HG03025 (cell line): ENCODE measurements at regions not wholly inside any gene's neighbourhood (a gene's known extent, or its start where the extent isn't known, plus 50 kb on each side); places are given as distances from the start of the nearest gene placed in this dataset.

ENCODE experiments used
- ATAC-seq: cut with Tn5 transposase; IDR thresholded peaks from one replicate; pipeline ENCODE4 v1.9.1; 2021; ENCODE audit warnings: mild to moderate bottlenecking, moderate library complexity; ENCODE audit not compliant: unreplicated experiment, low FRiP score

GRCh38 chr2:71896385-71897136, 251.1 kb downstream of the CYP26B1 start:
- no peak for ATAC-seq

- no peak for ATAC-seq
Measured at GRCh38 chr2:71895320-71896161, 252.1 kb downstream of the CYP26B1 start.

DNA sequence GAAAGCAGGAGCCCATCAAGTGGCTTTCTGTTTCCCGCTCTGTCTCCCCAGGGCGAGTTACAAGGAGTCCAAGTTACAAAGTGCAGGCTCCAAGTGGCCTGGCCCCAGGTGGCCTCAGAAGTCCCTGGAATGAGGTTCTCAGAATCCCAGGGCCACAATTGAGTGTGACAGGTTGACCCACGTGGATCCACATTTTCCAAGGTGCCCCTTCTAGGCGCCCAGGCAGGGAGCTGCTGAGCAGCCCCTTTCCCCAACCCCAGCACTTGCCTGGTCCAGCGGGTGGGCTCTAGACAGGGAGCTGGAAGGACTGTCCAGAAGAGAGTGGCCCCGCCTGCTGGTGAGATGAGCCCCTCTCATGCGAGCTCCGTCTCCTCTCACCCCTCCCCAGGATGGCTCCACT, 253.4 kb downstream of the CYP26B1 start:
- no peak for ATAC-seq

GRCh38 chr2:71893646-71894045, 254.0 kb downstream of the CYP26B1 start:
- ATAC-seq: no peak

DNA sequence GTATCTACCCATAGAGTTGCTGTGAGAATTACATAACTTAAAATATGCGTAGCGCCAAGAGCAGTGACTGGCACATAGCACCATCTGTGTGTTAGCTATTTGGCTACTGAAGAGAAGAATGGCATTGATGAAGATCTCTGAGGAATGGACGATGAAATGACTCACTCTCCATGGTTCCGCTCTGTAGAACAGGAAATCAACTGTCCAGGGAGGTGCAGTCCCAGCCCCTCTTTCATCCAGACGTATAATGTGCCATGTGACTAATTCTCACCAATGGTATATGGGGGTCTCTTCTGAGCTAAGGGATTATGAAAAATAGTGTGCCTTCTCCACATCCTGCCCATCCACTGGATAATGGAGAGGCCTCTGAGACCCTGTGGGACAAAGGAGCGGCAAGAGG, 254.8 kb downstream of the CYP26B1 start:
- ATAC-seq: no peak

- ATAC-seq: no peak
Measured at GRCh38 chr2:71892423-71892730, 255.3 kb downstream of the CYP26B1 start.

DNA sequence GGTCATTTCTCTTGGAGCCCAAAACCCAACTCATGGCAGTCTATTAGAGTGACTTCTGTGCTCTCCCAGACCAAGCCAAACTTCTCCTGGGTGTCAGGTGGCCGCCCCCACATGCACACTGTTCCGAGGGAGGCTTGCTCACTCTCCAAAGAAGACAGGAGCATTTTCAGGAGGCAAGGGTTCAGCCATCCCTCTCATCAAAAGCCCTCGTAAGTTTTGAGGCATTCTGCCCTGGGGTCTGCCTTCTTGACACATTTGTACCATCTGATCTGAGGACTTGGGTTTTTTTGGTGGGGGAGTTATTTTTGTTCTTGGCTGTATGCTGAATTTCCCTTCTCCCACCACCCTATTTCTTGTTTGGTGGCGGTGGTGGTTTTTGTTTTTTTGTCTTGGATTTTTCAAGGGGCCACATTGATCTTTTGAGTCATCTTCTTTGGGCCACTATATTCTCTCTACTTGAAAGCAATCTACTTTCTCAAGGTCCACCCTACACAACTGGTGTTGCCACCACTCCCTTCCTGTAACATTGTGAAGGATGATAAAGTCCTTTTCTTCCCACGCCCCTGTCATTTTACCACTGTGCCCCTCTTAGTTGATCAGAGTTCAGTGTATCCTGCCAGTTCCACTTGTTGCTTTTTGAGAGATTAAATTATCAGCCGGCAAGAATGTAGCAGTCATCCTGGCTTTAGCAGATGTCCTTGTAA, 255.8 kb downstream of the CYP26B1 start:
- no peak for ATAC-seq

DNA sequence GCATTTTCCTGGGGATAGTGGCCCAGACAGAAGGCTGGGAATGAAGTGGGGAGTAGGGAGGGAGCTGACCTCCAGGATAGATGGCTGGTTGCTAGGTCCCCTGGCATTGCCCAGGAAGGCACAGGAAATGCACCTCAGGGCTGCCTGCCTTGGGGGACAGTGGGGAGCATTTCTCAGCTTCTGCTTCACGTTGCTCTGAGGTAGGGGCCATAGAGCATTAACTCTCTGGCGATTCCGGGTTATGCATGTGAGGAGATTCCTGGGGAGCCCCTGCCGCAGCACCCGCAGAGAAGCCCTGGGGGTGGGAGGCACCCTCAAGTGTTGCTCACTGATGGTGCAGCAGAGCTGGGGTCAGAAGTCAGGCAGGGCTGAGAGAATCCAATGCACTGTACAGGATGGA, 256.5 kb downstream of the CYP26B1 start:
- no peak for ATAC-seq

DNA sequence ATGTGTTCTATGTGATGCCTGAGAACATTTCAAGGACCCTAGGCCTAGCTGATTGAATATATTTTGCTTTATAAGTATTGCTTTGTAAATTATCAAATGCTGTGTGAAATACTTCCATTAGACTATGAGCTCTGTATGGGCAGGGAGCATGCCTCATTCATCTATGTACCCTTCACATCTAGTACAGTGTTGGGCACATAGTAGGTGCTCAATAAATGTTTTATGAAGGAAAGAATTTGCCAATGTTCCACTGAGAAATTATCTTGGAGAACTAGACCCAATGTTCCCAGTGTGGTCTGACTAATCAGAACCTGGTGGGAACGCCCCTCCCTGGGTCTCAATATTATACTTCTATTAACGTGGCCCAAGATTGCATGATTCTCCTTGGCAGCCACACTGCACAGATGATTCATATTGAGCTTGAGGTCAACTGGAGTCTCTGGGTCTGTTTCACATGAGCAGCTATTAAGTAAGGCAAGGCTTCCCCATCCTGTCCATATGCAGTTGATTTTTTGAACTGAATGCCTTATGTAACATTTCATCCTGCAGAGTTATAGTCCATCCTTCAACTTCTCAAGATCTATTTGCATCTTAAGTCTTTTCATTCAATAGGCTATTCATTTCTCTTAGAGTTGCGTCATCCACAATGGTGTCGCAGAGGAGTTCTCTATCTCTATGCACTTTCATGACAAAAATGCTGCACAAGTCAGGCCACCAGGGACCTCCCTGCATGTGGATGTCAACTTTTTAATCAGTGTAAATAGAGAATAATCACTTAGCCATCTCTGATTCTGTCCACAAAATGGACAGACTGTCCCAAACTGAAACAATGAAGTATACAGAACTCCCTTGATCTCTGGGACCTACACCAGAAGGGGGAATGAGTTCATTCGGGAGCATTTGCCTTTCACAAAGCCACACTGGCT, 257.6 kb downstream of the CYP26B1 start:
- ATAC-seq: no peak

GRCh38 chr2:71888751-71889445, 258.8 kb downstream of the CYP26B1 start:
- ATAC-seq: no peak

- ATAC-seq: no peak
Measured at GRCh38 chr2:71887196-71887595, 260.5 kb downstream of the CYP26B1 start.

DNA sequence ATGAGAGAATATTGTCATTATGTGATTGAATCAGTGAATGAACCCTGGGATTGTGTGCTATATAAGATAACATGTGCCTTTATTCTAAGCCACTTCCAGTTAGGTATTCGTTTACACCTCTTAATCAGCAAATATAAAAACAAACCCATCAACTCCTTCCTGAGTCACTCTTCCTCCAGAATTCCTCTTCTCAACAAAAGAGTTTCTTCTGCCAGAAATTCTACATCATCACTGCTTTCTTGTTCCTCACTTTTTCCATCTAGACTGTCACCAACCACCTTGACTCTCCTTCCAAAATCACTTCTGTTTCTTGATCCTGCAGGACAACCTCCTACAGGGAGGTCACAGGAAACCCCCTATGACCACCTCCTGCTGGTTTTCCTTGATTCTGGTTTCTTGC, 261.4 kb downstream of the CYP26B1 start:
- no peak for ATAC-seq

DNA sequence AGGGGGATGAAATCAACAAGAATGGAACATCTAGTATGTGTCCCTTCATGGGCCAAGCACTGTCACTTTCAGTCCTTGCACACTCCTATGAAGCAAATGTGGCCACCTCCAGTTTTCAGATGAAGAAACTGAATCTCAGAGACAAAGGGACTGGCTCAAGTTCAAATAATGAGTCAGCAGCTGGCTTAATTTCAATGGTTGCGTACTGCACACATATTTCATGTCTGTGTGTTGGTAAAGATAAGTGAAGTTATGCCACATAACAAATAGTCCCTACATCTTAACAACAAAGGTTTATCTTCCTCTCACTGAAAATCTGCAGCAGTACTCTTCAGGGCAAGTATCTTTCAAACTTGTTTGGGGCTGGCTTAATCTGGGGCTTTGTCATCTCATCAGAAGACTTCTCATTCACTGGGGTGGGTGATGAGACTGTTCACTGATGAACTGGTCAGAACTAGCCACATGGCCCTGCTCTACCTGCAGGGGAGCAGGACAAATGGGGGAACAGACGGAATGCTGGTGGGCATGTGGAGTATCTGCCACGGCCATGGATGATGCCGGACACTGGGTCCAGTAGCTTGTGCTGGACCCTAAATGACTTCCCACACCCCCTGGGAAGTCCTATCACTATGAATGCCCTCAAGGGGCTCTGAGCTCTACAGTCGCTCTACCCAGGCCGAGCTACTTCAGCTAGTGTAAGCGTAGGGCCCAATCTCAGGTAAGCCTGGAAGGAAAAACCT, 263.2 kb downstream of the CYP26B1 start:
- ATAC-seq: no peak

DNA sequence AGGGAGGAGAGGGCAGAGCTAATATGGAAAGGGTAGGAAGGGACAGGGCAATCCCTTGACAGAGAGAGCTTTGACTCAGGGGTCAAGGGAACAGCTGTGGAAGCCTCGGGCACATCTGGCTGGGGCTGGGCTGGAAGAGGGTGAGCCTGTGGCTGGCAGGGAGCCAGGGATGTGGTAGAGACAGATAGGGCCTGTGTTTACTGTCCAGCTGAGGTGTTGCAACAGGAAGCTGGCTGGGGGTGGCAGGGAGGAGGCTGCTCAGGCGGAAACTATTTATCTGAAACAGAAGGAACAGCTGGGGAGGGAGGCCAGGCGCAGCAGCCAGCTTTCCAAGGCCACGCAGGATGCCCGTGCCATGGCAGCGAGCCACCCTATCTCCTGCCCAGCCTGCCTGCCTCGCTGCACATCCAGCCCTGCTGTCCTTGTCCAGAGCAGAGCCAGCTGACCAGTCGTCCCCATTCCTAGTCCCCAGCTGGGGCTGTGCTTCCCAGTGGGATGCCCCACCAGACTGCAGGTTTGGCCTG, 264.7 kb downstream of the CYP26B1 start:
- no peak for ATAC-seq

- ATAC-seq: no peak
Measured at GRCh38 chr2:71882236-71882946, 265.3 kb downstream of the CYP26B1 start.

GRCh38 chr2:71880846-71881610, 266.6 kb downstream of the CYP26B1 start:
- ATAC-seq: no peak

DNA sequence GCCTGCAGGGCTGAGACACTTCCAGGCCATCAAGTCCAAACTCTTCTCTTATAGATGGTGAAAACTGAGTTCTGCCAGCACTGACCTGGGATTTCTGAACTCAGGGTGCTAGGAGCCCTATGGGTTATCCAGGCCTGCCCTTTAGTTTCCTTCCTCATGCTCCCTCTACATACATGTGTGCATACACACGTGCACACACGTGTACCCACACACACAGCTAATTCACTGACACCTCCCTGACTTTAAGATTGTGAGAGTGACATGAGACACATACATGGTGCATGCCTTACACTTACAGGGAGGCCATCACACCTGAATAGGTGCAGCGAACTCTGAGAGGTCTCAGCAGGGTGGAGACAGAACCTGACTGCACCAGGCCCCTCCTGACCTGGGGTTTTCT, 267.4 kb downstream of the CYP26B1 start:
- no peak for ATAC-seq
